Esophagus squamous epithelium (tissue), 4 donors: ENCODE measurements at regions not wholly inside any gene's neighbourhood (a gene's known extent, or its start where the extent isn't known, plus 50 kb on each side); places are given as distances from the start of the nearest gene placed in this dataset.

Source experiments
- POLR2A ChIP-seq, 4 donors: fragments of 450-650 bp; IDR thresholded peaks; one replicate each; pipeline ENCODE4 v1.6.1; 2017; ENCODE audit warnings: antibody characterized with exemption in 4 of 4, mild to moderate bottlenecking in 4 of 4, moderate library complexity in 3 of 4
- TF ChIP-seq, protein P1 (sequence below), 6 experiments: fragments of 450-650 bp in 4 of 6; fragments of 200-600 bp in 2 of 6; sonication (generic) in 2 of 6; IDR thresholded peaks; one replicate each; pipeline ENCODE4 v1.5.1; 2016 to 2019; ENCODE audit warnings: antibody characterized with exemption in 6 of 6, mild to moderate bottlenecking in 4 of 6, moderate library complexity in 4 of 6

DNA sequence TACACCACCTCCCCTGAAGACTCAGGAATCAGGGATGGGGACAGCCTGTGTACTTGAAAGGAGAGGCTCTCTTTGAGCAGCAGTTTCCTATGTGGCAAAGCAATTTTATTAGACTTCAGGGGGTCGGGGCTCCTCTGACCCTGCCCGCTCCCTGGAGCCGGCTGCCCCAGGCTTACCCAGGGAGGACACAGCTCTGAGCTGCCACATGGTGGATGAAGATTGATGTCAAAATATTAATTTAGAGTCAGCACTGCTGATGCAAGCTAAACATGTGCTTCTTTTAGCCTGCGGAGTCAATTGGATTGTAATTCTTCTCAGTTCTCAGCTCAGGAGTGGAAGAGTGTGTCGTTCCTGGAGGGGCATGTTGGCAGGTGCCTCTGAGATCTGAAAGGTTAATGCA is 606.1 kb downstream of the KIF4B start:
- no peak for TF ChIP-seq POLR2A (IDR thresholded peaks at IDR 0.05)
- TF ChIP-seq, protein P1, sequence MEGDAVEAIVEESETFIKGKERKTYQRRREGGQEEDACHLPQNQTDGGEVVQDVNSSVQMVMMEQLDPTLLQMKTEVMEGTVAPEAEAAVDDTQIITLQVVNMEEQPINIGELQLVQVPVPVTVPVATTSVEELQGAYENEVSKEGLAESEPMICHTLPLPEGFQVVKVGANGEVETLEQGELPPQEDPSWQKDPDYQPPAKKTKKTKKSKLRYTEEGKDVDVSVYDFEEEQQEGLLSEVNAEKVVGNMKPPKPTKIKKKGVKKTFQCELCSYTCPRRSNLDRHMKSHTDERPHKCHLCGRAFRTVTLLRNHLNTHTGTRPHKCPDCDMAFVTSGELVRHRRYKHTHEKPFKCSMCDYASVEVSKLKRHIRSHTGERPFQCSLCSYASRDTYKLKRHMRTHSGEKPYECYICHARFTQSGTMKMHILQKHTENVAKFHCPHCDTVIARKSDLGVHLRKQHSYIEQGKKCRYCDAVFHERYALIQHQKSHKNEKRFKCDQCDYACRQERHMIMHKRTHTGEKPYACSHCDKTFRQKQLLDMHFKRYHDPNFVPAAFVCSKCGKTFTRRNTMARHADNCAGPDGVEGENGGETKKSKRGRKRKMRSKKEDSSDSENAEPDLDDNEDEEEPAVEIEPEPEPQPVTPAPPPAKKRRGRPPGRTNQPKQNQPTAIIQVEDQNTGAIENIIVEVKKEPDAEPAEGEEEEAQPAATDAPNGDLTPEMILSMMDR (IDR thresholded peaks at IDR 0.05) = no peak
